ENCODE measurements at regions not wholly inside any gene's neighbourhood (a gene's known extent, or its start where the extent isn't known, plus 50 kb on each side); places are given as distances from the start of the nearest gene placed in this dataset.

DNA sequence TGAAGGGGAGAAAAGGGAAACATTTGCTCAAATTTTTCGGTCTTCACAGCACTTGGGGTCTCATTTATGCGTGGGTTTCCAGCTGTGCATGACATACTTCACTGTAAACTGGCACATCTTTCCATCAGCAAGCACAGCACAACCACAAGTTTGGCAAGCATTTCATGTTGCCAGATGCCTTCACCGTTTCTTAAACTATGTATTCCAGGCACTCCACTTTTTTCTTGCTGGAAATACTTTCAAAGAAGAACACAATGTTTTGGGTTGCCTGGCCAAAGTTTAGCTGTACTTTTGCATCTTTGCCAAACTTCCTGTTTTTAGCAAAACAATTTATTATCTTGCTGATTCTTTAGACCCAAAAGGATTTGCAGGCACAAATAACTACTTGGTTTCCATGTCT is 194.6 kb upstream of the MEIS1 start:
- TF ChIP-seq, protein P1, sequence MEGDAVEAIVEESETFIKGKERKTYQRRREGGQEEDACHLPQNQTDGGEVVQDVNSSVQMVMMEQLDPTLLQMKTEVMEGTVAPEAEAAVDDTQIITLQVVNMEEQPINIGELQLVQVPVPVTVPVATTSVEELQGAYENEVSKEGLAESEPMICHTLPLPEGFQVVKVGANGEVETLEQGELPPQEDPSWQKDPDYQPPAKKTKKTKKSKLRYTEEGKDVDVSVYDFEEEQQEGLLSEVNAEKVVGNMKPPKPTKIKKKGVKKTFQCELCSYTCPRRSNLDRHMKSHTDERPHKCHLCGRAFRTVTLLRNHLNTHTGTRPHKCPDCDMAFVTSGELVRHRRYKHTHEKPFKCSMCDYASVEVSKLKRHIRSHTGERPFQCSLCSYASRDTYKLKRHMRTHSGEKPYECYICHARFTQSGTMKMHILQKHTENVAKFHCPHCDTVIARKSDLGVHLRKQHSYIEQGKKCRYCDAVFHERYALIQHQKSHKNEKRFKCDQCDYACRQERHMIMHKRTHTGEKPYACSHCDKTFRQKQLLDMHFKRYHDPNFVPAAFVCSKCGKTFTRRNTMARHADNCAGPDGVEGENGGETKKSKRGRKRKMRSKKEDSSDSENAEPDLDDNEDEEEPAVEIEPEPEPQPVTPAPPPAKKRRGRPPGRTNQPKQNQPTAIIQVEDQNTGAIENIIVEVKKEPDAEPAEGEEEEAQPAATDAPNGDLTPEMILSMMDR (IDR thresholded peaks at IDR 0.05; ENCODE audit: partially characterized antibody, unreplicated experiment): no peak
- Mint-ChIP-seq H3K36me3 (ENCODE audit: unreplicated experiment) (no peaks in the 10 kb centered on the region), H3K27ac (ENCODE audit: unreplicated experiment) (no peak overlapping the region), H3K4me1 (ENCODE audit: low read depth, unreplicated experiment) (peaks cover 11% of the 10 kb centered on the region), H3K9me3 (ENCODE audit: unreplicated experiment) (peaks cover 4% of the 10 kb centered on the region), H3K27me3 (ENCODE audit: unreplicated experiment) (peaks cover 2% of the 10 kb centered on the region), H3K4me3 (ENCODE audit: unreplicated experiment) (no peak overlapping the region)
- DNase-seq: no peak

DNA sequence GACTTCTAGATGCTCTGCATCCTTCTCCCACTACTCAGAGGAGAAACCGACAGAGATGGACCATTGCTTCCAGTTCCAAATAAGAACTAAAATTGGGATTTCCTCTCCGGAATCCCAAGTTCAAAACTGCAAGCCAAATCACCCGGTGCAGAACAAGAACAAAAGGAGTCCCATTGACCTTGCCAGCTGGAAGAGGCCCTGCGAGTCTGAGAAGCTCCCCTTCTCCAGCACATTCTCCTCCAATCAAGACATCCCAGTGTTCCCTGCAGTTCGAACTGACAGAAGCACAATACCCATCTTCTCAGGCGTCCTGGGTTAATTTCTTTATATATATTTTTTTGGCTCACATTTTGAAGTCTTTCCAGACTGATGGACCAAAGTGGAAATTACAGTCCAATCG is 195.3 kb upstream of the MEIS1 start:
- DNase-seq: no peak
- H3K27me3 Mint-ChIP-seq (ENCODE audit: unreplicated experiment): peaks cover 2% of the 10 kb centered on the region
- no peak overlapping the region for H3K4me3 Mint-ChIP-seq (ENCODE audit: unreplicated experiment)
- peaks cover 11% of the 10 kb centered on the region for H3K4me1 Mint-ChIP-seq (ENCODE audit: low read depth, unreplicated experiment)
- peaks cover 2% of the 10 kb centered on the region for H3K9me3 Mint-ChIP-seq (ENCODE audit: unreplicated experiment)
- no peak overlapping the region for H3K27ac Mint-ChIP-seq (ENCODE audit: unreplicated experiment)
- TF ChIP-seq, protein P1 (IDR thresholded peaks at IDR 0.05; ENCODE audit: partially characterized antibody, unreplicated experiment): no peak
- no peaks in the 10 kb centered on the region for H3K36me3 Mint-ChIP-seq (ENCODE audit: unreplicated experiment)

DNA sequence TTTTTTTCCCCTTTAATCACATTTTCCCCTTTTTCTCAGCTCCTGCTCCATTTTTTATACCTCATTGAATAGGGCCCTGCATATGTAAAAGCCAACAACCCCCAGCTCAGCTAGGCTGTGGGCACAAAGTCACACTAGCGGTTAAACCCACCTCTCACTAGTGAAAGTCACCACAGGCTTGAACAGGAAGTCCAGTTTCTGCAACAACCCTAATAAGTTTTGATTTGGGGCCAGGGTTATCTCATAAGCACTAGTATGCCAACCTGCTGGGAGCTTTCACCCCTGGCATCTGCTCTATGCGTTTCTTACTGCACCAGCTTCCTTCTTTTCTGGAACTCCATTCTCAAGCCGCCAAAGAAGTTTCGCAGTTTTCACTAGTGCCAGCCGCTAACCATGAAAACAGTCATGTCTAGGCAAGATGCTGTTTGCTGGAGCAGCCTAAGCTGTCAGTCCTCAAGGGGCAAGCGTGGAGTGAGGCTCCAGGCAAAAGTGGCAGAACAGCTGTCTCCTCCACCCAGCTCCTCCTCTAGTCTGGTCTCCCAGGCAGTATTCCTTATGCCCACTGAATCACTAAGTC is 197.0 kb upstream of the MEIS1 start:
- DNase-seq: no peak
- H3K4me1 Mint-ChIP-seq (ENCODE audit: low read depth, unreplicated experiment): peaks cover 11% of the 10 kb centered on the region
- no peak overlapping the region for H3K4me3 Mint-ChIP-seq (ENCODE audit: unreplicated experiment)
- TF ChIP-seq, protein P1 (IDR thresholded peaks at IDR 0.05; ENCODE audit: partially characterized antibody, unreplicated experiment): no peak
- H3K36me3 Mint-ChIP-seq (ENCODE audit: unreplicated experiment): no peaks in the 10 kb centered on the region
- H3K27ac Mint-ChIP-seq (ENCODE audit: unreplicated experiment): no peak overlapping the region
- H3K27me3 Mint-ChIP-seq (ENCODE audit: unreplicated experiment): peaks cover 2% of the 10 kb centered on the region
- H3K9me3 Mint-ChIP-seq (ENCODE audit: unreplicated experiment): peaks cover 2% of the 10 kb centered on the region

DNA sequence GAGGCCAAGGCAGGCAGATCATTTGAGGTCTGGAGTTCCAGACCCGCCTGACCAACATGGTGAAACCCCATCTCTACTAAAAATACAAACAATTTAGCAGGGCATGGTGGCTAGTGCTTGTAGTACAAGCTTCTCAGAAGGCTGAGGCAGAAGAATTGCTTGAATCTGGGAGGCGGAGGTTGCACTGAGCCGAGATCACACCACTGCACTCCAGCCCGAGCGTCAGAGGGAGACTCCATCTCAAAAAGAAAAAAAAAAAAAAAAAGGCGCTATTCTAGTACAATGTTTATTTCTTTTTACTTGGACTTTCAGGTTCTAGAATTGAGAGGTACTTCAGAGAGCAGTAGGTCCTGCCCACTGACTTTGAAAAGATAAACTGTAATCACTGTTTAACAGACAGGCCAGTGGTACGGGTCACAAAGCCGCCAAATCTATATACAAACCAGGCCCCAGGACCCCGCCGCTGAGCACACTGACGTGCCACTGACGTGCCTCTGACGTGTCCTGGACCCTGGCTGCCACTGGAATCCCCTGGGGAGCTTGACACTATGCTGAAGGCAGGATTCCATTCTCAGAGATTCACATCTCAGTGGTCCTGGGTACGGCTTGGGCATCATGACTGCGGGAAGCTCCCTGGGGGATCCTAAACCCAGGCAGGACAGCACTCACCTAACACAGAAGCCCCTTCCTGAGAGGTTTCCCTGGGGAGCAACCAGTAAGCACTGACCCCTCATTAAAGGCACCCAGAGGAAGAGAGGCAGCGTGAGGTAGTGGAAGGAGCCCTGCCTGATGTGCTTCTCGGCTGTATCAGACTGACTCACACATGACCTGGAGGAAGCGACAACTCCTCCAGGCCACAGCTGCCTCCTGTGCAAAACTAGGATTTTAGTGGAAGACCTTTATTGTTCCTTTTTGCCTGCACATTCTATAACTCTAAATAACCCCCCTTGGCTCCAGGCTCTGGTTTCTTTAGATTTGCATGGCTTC is 197.8 kb upstream of the MEIS1 start:
- peaks cover 2% of the 10 kb centered on the region for H3K27me3 Mint-ChIP-seq (ENCODE audit: unreplicated experiment)
- no peaks in the 10 kb centered on the region for H3K36me3 Mint-ChIP-seq (ENCODE audit: unreplicated experiment)
- peaks cover 2% of the 10 kb centered on the region for H3K9me3 Mint-ChIP-seq (ENCODE audit: unreplicated experiment)
- no peak for DNase-seq
- no peak overlapping the region for H3K4me3 Mint-ChIP-seq (ENCODE audit: unreplicated experiment)
- no peak overlapping the region for H3K27ac Mint-ChIP-seq (ENCODE audit: unreplicated experiment)
- TF ChIP-seq, protein P1 (IDR thresholded peaks at IDR 0.05; ENCODE audit: partially characterized antibody, unreplicated experiment): no peak
- peaks cover 14% of the 10 kb centered on the region for H3K4me1 Mint-ChIP-seq (ENCODE audit: low read depth, unreplicated experiment)

Data from glutamatergic neuron (in vitro differentiated cells).